K562 (cell line): ENCODE measurements at regions not wholly inside any gene's neighbourhood (a gene's known extent, or its start where the extent isn't known, plus 50 kb on each side); places are given as distances from the start of the nearest gene placed in this dataset.
A peak's percentile ranks its signal among the peaks of the same experiment; 100 is the strongest.

Experiments
- ATAC-seq: fragments of 200-7000 bp; cut with Tn5 transposase; 3 replicates; pipeline ENCODE4 v1.9.1; 2020; ENCODE audit warnings: moderate library complexity
- BruUV-seq: library from RNA; stranded (reverse); fragments of 400-500 nt; replicated peaks from 2 replicates; lab custom pipeline; 2021; lab: Mats Ljungman, UMichigan
- CTCF ChIA-PET: fragments of 300-600 bp; formaldehyde crosslinking; extraction: SDS; loops from one replicate; lab custom pipeline; 2021; ENCODE audit warnings: low intra/inter-chr PET ratio; lab: Yijun Ruan, JAX
- POLR2A ChIA-PET: fragments of 300-600, 350-650 bp; sonication (Branson Sonifier 250); formaldehyde crosslinking; extraction: SDS; loops from one replicate; lab custom pipeline; 2021; ENCODE audit warnings: antibody characterized with exemption, inconsistent platforms; lab: Yijun Ruan, JAX
- DNase-seq, 4 experiments: peaks; one replicate each; pipeline versions ENCODE4 v3.0.0 to v3.0.0-alpha.2; 2011 to 2018; ENCODE audit warnings: low spot score in 3 of 4, mixed read lengths in 3 of 4; ENCODE audit errors: extremely low read depth in 1 of 4
- FAIRE-seq: peaks from 2 replicates; lab custom pipeline; 2011; peaks lifted over from hg19 to GRCh38; lab: Jason Lieb, UNC
- H2AFZ ChIP-seq: 2 replicates; pipeline ENCODE4 v1.6.0; 2011; ENCODE audit warnings: low read depth, low read length, control low read depth, inconsistent platforms
- H3K27ac ChIP-seq: fragments of 200-600 bp; 3 replicates; pipeline ENCODE4 v1.8.0; 2011; ENCODE audit warnings: low read depth, mild to moderate bottlenecking, control low read depth, inconsistent platforms, low read length, moderate library complexity, mixed read lengths; ENCODE audit errors: extremely low read depth
- H3K27me3 ChIP-seq, 2 experiments: fragments of 300-600 bp in 1 of 2; 2 replicates in 1 of 2; 3 replicates in 1 of 2; pipeline versions ENCODE4 v1.6.0 to v1.8.0; 2011; ENCODE audit warnings: inconsistent platforms in 2 of 2, low read length in 2 of 2, mild to moderate bottlenecking in 1 of 2, mixed read lengths in 1 of 2, moderate library complexity in 1 of 2; ENCODE audit not compliant: control insufficient read depth in 2 of 2, insufficient read depth in 2 of 2
- H3K36me3 ChIP-seq: fragments of 300-600 bp; 3 replicates; pipeline ENCODE4 v1.8.0; 2011; ENCODE audit warnings: mild to moderate bottlenecking, low read length, inconsistent platforms; ENCODE audit not compliant: control insufficient read depth, insufficient read depth
- H3K4me1 ChIP-seq, 2 experiments: fragments of 200-600 bp in 1 of 2; replicated peaks in 1 of 2; 2 replicates in 1 of 2; 3 replicates in 1 of 2; pipeline versions ENCODE4 v1.5.1 to v1.8.0; 2011; ENCODE audit warnings: inconsistent platforms in 2 of 2, low read length in 2 of 2, mild to moderate bottlenecking in 1 of 2, mixed read lengths in 1 of 2, moderate library complexity in 1 of 2; ENCODE audit not compliant: control insufficient read depth in 2 of 2, insufficient read depth in 2 of 2
- H3K4me2 ChIP-seq: 2 replicates; pipeline ENCODE4 v1.6.1; 2011; ENCODE audit warnings: low read length, control low read depth, inconsistent platforms, mixed read lengths; ENCODE audit not compliant: insufficient read depth
- H3K4me3 ChIP-seq: fragments of 200-600 bp; sonication (generic), shearing (Covaris generic); 2 replicates; pipeline ENCODE4 v1.5.1; 2016; ENCODE audit warnings: control low read depth, inconsistent platforms
- H3K79me2 ChIP-seq: fragments of 200-600 bp; 3 replicates; pipeline ENCODE4 v1.8.0; 2011; ENCODE audit warnings: low read length, inconsistent platforms; ENCODE audit not compliant: control insufficient read depth, insufficient read depth
- H3K9ac ChIP-seq, 2 experiments: 2 replicates each; pipeline versions ENCODE4 v1.6.0 to v1.6.1; 2011; ENCODE audit warnings: low read depth in 2 of 2, low read length in 2 of 2, control low read depth in 1 of 2, inconsistent platforms in 1 of 2, mild to moderate bottlenecking in 1 of 2, mixed read lengths in 1 of 2; ENCODE audit not compliant: insufficient read depth in 1 of 2
- H3K9me1 ChIP-seq: one replicate; pipeline ENCODE4 v1.6.0; 2011; ENCODE audit warnings: inconsistent platforms, mild to moderate bottlenecking, low read length, moderate library complexity; ENCODE audit not compliant: control insufficient read depth, insufficient read depth
- H3K9me3 ChIP-seq: replicated peaks from 2 replicates; pipeline ENCODE4 v1.5.1; 2011; ENCODE audit warnings: low read depth, low read length, inconsistent platforms; ENCODE audit not compliant: control insufficient read depth, insufficient read depth
- H4K20me1 ChIP-seq: replicated peaks from 2 replicates; pipeline ENCODE4 v1.6.1; 2011; ENCODE audit warnings: low read length, inconsistent platforms, mixed read lengths; ENCODE audit not compliant: control insufficient read depth, insufficient read depth
- FOXA3 ChIP-seq, 2 experiments: fragments of 450-650 bp in 1 of 2; sonication (generic) in 1 of 2; formaldehyde crosslinking; IDR thresholded peaks in 1 of 2; conservative IDR thresholded peaks in 1 of 2; 2 replicates each; pipeline versions ENCODE4 v1.4.0 to v1.8.0; 2020 to 2022; ENCODE audit warnings: mild to moderate bottlenecking in 2 of 2, missing genetic modification reagents in 1 of 2
- HMGXB4 ChIP-seq: sonication (generic); formaldehyde crosslinking; IDR thresholded peaks from 2 replicates; pipeline ENCODE4 v1.8.1; 2023; ENCODE audit warnings: mild to moderate bottlenecking, missing genetic modification reagents
- POLR2AphosphoS2 ChIP-seq: IDR thresholded peaks from 2 replicates; pipeline ENCODE4 v1.6.1; 2012; ENCODE audit warnings: low read length, improper control_type of control experiment
- POLR3G ChIP-seq: IDR thresholded peaks from 2 replicates; pipeline ENCODE4 v1.6.1; 2011; ENCODE audit not compliant: insufficient read length, insufficient replicate concordance; ENCODE audit errors: extremely low read depth
- SMARCA5 ChIP-seq: fragments of 450-650 bp; IDR thresholded peaks from 2 replicates; pipeline ENCODE4 v1.6.1; 2016
- ZNF146 ChIP-seq: IDR thresholded peaks from one replicate; pipeline ENCODE4 v1.6.1; 2018; ENCODE audit warnings: missing compliant biosample characterization; ENCODE audit not compliant: unreplicated experiment
- ZNF639 ChIP-seq, 2 experiments: fragments of 200-800 bp in 1 of 2; sonication (Bioruptor generic) in 1 of 2; sonication (generic) in 1 of 2; formaldehyde crosslinking in 1 of 2; IDR thresholded peaks in 1 of 2; conservative IDR thresholded peaks in 1 of 2; 2 replicates each; pipeline versions ENCODE4 v1.5.0 to v1.6.1; 2016 to 2020; ENCODE audit warnings: missing compliant biosample characterization in 1 of 2, missing genetic modification characterization in 1 of 2, missing genetic modification reagents in 1 of 2
- WGBS: fragments of 100-300 bp; shearing (Covaris generic); methylation state at CpG from one replicate; pipeline ENCODE4 v1.1.6; 2016; ENCODE audit warnings: low coverage, mixed read lengths; ENCODE audit not compliant: insufficient coverage; ENCODE audit errors: missing lambda C conversion rate; 5-methylcytosine and 5-hydroxymethylcytosine counted together
- in situ Hi-C: fragments of 300-500 bp; cut with MboI; formaldehyde crosslinking; loops from 4 replicates; pipeline ENCODE4 v1.15.0; 2018; ENCODE audit warnings: inconsistent platforms, mixed read lengths
- intact Hi-C: fragments of 100-400 bp; cut with micrococcal nuclease; formaldehyde crosslinking; loops from 2 replicates; pipeline ENCODE4 v1.14.2; 2022
- TF ChIP-seq, protein P1 (sequence below), 2 experiments: fragments of 250-450 bp in 1 of 2; fragments of 450-650 bp in 1 of 2; sonication (Bioruptor Pico) in 1 of 2; IDR thresholded peaks; 2 replicates each; pipeline versions ENCODE4 v1.6.1 to v1.8.0; 2016 to 2021; ENCODE audit warnings: mild to moderate bottlenecking in 2 of 2, moderate library complexity in 2 of 2, missing compliant biosample characterization in 1 of 2, missing genetic modification characterization in 1 of 2

DNA sequence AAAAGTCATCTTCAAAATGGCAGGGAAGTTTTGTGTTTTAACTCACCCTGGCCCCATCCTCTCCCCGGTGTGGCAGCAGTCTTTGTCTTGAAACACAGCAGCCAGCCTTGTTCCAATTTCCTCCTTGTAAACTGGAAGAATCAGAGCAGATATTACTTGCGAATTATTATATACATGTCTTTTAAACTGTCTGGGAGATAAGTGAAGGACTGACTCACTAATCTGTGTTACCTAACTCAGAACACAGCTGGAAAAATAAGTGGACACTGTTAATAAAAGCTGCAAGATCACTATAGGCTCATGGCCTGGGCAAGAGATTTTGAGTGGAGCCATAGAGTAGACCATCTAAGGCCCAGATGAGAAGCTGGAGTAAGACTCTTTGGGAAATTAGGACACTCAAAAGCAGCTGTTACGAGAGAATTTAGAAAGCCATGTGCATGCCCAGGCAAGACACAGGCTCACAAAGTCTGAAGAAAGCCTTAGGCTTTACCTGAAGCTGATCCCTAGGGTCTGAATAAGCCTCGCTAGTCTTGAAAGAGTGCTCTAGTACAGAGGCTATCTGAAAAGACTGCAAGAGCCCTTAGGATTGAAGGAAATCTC is 233.0 kb upstream of the RAB4A start (continued):
- TF ChIP-seq ZNF639 (CRISPR knock-in tag; conservative IDR thresholded peaks at IDR 0.05 in 1 of 2, IDR thresholded peaks at IDR 0.05 in 1 of 2) (no peak), HMGXB4 (no peak)

DNA sequence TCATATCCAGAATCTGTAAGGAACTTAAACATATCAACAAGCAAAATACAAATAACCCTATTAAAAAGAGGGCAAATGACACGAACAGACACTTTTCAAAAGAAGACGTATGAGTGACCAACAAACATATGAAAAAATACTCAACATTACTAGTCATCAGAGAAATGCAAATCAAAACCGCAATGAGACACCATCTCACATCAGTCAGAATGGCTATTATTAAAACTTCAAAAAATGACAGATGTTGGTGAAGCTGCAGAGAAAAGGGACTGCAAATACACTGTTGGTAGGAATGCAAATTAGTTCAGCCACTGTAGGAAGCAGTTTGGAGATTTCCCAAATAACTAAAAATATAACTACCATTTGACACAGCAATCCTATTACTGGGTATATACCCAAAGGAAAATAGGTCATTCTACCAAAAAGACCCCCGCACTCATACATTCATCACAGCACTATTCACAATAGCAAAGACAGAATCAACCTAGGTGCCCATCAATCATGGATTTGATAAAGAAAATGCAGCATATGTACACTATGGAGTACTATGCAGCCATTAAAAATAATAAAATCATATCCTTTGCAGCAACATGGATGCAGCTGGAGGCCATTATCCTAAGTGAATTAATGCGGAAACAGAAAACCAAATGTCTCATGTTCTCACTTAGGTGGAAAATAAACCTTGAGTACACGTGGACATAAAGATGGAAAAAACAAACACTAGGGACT is 230.1 kb upstream of the RAB4A start:
- CTCF ChIA-PET: no interaction called here
- no peaks in the 10 kb centered on the region for H3K4me1 ChIP-seq
- H3K9me3 ChIP-seq: no peaks in the 10 kb centered on the region
- peaks cover 2 to 5% of the 10 kb centered on the region in 2 experiments; a peak in 2 of 5 replicates for H3K27me3 ChIP-seq
- BruUV-seq: no TSS peak
- FAIRE-seq (no peak), DNase-seq (no peak), ATAC-seq (no peak)
- in situ Hi-C loops: no loop called here
- TF ChIP-seq POLR3G: no peak
- TF ChIP-seq POLR2AphosphoS2: no peak
- TF ChIP-seq SMARCA5: no peak
- TF ChIP-seq FOXA3 (CRISPR knock-in tag; conservative IDR thresholded peaks at IDR 0.05 in 1 of 2, IDR thresholded peaks at IDR 0.05 in 1 of 2): no peak
- TF ChIP-seq ZNF146 (CRISPR knock-in tag): peak; percentile 52
- TF ChIP-seq, protein P1, sequence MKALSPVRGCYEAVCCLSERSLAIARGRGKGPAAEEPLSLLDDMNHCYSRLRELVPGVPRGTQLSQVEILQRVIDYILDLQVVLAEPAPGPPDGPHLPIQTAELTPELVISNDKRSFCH (CRISPR knock-in tag; IDR thresholded peaks at IDR 0.05): no peak
- TF ChIP-seq, protein P1 (tag; IDR thresholded peaks at IDR 0.05): no peak
- no peak overlapping the region for H2AFZ ChIP-seq
- POLR2A ChIA-PET: interaction anchor here (0.6 kb wide), 1 partner anchor 9 kb away, joined by 3 read pairs; no protein-coding TSS in a partner anchor
- H3K4me3 ChIP-seq: no peak overlapping the region
- WGBS: 4% methylated on average over 6 of the region's 6 CpGs
- no peaks in the 10 kb centered on the region for H3K9me1 ChIP-seq
- H3K27ac ChIP-seq: no peak overlapping the region
- no peak overlapping the region for H3K4me2 ChIP-seq
- H3K9ac ChIP-seq: no peak overlapping the region
- H4K20me1 ChIP-seq: no peaks in the 10 kb centered on the region
- H3K36me3 ChIP-seq: no peaks in the 10 kb centered on the region
- intact Hi-C loops: no loop called here
- H3K79me2 ChIP-seq: no peaks in the 10 kb centered on the region
